ENCODE measurements at regions not wholly inside any gene's neighbourhood (a gene's known extent, or its start where the extent isn't known, plus 50 kb on each side); places are given as distances from the start of the nearest gene placed in this dataset.

GRCh38 chrX:39507617-39508299 is 590.0 kb downstream of the BCOR start:
- TF ChIP-seq POLR2A (IDR thresholded peaks at IDR 0.05) (no peak), CTCF (IDR thresholded peaks at IDR 0.05) (no peak)

Measured in uterus (tissue), 2 donors.